HG03196 (cell line): ENCODE measurements at regions not wholly inside any gene's neighbourhood (a gene's known extent, or its start where the extent isn't known, plus 50 kb on each side); places are given as distances from the start of the nearest gene placed in this dataset.
"Not testable (repeated sequence)": the region's sequence is repeated elsewhere in the genome, so short reads cannot be mapped to it uniquely, and the experiment has no call there.

Experiments
- ATAC-seq: cut with Tn5 transposase; IDR thresholded peaks from one replicate; pipeline ENCODE4 v1.9.1; 2021; ENCODE audit not compliant: unreplicated experiment

DNA sequence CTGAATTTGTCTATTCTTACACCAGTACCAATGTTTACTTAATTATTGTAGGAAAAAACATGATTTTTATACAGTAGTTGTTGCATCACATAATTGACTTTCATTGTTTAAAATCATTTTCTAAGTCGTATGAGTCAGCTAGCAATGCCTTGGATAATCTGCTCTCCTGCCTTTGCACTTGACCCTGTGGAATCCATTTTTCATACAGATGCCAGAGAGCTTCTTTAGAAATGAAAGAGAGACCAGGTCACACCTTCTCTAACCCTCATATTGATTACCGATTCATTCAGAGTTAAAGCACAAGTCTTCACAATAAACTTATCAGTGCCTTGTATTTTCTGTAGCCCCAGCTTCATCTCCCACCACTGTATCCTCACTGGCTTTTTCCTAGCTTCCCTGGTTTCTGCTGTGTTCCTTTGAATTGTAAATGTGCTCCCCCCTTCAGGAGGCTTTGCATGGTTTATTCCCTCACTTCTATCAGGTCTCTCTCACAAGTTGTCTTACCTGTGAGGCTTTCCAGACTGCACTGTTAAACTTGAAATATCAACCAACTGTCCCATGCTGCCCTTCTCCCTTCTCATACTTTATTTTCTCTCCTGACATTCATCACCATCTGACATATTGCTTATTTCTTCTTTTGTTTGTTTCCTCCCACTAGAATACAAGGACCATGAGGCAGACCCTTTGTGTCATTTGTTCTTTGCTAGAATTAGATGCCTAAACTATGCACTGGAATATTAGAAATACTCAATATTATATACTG, 662.0 kb upstream of the GBE1 start:
- ATAC-seq = no peak

DNA sequence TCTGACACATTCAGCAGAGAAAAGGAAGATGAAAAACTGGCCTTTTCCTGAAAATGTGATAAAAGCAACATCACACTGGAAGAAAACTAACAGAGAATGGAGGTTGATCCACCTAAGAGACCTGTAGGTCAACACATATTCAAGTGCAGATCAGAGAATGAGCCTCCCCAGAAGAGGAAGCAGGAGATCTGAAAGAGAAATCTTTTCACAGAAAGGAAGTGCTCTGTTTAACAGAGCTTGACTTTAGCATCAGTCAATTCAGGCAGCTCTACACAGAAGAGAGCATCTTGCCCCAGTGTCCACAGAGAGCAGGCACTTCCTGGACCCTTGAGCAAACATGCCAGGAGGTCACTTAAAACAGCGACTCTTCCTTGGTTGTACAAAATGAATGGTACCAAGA, 655.4 kb upstream of the GBE1 start:
- no peak for ATAC-seq

DNA sequence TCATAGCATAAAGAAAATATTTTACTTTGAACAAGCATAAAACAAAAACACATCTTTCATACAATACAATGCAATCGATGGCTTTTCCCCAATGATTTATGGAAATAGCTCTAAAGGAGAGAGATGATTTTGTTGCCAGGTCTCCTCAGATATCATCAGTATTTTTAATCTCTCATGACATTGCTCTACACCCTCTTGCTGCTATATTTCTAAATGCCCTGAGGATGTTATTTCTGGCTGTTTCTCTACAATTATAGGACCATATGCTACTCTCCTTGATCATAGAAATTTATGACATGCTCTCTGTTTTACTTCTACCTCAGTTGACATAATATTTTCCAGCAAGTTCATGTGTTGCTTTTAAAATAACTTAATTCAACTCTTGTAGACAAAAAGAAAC, 654.9 kb upstream of the GBE1 start:
- no peak for ATAC-seq

DNA sequence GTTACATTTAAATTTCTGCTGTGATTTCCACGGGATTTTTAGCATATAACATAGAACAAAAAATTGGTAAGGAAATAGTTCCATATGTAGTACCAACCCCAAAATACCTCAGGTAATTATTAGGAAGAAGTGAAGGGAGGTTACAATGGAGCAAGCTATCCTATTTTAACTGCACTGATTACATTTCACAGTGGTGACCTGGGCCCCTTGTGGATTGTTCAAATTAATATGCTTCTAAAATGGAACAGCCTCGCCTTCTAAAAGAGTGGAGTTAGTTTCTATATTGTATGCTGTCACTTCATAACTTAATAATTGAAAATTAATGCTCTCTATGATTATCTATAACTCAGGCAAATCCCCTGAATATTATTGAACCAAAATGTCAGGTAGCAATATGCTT, 651.7 kb upstream of the GBE1 start:
- ATAC-seq = no peak

DNA sequence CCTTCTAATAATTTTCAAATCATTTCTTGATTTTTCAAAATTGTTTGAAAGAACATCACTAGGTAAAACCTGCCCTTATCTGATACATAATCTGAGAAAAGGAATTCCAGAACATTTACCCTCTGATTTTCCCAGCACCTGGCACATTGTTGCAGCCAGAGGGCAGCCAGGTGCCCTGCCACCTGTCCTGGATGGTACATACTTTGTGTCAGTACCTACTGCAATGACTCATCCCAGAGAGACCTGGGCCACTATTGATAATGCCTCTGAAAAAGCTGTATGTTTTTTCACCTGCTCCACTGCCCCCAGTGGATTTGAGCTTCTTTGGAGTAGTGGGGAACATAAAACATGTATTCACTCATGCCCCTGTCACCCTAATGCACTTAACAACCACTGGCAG, 648.9 kb upstream of the GBE1 start:
- ATAC-seq = no peak

DNA sequence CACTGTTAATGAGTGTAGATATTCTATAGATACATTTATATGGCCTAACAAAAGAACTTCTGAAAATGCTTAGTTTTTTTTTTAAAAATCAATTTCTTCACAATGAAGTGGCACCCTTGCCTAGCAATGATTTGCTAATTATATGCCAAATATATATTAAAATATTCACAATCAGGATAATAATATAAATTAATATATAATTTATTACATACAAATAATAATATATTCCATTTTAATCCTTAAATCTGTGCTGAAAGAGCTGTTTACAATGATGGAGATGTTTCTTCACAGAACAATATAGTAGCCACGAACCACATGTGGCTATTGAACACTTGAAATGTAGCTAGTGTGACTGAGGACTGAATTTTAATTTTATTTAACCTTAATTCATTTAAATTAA, 648.4 kb upstream of the GBE1 start:
- no peak for ATAC-seq

DNA sequence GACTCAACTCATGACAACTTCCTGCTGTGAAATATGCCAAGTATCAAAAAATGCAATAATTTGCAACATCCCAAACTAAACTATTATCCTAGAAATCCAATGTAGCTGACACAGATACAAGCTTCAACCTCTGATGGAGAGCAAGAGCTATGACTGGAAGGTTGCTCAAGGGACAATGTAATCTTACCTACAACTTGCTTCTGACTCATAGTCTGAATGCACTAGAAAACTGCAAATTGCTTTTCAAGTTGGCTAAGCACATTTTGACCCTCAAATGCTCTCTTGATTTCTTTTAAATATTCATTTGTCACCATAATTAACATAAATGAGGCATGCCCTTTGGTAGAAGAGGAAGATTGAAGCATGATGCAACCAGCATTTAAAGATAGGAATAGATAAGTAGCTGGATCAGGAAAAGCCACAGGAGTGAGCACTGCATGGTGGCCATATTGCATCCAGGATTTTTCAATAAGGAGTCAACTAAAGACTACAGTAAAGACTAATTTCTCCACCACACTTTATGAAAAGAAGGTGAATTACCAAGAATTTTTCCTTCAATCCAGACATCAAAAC, 630.8 kb upstream of the GBE1 start:
- ATAC-seq = no peak

DNA sequence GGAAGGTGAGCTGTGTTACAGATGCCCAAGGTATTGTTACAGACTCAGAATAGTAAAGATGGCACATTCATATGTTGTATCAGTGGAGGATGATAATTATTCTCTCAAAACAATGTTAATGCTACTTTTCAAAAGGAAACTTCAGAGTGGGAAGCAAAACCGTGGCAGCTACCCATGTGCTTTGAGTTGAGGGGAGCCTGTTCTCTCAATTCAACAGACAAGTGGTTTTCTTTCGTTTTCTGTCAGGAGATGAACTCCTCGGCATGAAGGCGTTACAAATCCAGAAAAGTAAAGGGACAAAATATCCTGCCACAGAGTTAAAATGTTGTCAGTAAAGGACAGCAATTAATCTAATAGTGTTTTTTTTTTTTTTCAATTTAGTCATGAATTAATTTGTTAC, 629.4 kb upstream of the GBE1 start:
- no peak for ATAC-seq

DNA sequence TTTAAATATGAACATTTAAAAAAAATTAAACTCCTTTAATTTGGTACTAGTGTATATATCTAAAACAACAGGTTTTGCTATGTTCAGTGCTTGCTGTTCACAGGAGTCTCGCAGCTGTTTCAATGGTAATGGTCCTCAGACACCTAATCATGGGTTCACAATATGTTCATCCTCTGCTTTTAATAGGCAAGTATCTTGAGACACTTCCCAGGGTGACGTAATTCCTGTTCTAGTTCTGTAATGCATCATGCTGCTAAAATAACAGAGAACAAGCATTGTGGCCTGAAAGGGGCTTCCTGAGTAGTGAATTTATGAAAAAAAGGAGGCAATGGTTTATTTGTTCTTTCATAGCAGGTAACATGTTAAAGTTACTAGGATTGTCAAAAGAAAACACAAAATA, 625.2 kb upstream of the GBE1 start:
- ATAC-seq = no peak

DNA sequence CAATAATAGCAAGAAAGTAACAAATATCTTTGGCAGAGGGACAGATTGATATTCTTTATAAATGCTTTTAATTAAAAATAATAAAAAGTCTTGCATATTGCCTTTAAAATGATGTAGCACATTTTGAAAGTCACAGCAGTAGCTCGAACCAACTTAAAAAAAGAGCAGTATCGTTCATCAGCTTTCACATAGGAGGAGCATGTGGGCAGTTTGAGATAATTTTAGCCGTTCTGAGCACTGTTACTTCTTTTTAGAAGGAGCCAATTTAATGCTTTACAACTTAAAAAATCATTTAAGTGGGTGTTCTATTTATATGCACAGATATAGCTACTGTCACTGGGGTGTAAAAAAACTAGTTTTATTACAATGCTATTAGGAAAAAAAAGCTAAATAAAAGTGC, 622.7 kb upstream of the GBE1 start:
- ATAC-seq = no peak

DNA sequence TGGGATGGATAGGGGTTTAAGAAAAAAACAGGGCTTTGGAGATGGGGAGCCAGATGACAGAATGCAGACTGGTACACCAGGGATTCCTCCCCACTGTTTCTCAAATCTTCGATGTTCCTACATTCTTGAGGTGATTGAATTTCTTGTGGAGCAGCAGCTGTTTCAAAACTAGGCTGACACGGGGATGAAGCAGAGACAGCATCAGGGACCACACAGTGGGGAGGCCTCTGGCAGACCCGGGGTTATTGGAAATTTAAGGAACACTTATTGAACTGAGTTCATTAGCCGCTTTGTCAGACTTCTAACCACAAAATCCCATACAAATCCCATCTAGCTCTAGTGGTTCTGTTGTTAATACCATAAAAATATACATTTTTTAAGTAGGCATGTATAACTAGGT, 621.4 kb upstream of the GBE1 start:
- no peak for ATAC-seq

DNA sequence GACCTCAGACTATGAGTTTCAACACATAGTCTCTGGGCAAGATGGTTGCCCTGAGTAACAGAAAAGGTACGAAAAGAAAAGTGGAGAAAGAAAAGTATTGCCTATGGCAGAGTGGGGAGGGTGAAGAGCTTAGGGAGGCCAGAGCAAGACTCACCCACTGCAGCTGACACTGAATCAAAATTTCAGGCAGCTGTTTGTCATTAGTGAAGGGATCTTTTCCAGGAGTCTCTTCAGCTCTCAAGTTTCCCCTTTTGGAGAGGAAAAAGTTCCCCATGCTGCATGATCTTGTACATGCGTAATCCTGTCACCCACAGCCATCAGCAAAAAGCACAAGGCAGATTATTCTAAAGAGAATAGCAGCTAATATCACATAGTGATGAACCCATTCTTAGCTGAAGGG, 616.9 kb upstream of the GBE1 start:
- no peak for ATAC-seq

DNA sequence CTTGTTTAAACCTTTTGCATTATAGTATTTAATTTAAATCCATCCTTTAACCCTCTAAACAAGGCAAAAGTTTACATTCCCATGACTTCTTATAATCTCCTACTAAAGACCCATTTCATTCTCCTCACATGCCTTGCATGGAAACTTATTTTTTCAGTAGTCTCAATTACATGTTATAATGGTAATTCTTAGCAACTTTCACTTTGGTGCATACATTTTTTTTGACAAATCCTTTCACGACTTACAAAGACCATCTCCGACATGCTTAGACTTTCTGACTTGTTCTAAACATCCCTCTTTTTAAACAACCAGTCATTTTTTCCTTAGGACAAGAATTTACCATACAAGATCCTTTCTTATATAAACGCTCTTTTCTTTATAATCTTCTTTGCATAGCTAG, 615.4 kb upstream of the GBE1 start:
- ATAC-seq = no peak

DNA sequence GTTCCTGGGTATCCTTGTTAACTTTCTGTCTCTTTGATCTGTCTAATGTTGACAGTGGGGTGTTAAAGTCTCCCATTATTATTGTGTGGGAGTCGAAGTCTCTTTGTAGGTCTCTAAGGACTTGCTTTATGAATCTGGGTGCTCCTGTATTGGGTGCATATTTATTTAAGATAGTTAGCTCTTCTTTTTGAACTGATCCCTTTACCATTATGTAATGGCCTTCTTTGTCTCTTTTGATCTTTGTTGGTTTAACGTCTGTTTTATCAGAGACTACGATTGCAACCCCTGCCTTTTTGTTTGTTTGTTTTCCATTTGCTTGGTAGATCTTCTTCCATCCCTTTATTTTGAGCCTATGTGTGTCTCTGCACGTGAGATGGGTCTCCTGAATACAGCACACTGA, 612.4 kb upstream of the GBE1 start:
- not testable (repeated sequence) for ATAC-seq

DNA sequence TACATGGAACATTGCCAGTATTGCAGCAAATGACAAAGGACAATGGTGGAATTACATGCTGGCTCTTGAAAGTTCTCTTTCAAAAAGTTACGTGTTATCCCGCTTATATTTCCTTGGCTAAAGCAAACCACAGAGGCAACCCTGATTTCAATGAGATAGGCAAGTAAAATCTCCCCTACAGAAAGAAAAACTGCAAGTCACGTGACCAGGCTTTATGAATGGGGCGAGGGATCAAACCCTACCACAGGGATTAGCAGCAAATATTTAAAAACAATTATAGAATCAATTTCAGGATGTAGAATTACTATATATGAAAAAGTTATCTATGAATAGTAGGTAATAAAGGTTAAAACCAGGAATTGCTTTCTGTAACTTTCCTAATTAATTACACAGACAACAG, 603.4 kb upstream of the GBE1 start:
- ATAC-seq = no peak

DNA sequence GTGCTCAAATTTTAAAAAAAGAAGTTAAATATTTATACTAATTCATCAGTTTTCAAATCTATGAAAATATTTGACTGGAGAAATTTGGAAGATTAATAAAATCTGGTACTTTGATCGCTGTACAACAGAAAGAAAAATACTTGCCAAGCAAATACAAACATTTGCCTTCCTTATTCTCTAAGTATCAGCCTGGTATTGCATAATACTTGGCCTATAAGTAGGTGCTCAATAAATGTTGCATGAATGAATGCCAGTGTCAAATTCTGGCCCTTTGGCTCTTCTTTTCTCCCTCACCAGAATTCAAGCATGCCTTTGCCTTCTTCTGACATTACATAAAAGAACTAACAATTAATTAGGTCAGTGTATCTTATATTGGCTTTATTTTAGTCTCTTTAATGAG, 601.7 kb upstream of the GBE1 start:
- ATAC-seq = no peak

DNA sequence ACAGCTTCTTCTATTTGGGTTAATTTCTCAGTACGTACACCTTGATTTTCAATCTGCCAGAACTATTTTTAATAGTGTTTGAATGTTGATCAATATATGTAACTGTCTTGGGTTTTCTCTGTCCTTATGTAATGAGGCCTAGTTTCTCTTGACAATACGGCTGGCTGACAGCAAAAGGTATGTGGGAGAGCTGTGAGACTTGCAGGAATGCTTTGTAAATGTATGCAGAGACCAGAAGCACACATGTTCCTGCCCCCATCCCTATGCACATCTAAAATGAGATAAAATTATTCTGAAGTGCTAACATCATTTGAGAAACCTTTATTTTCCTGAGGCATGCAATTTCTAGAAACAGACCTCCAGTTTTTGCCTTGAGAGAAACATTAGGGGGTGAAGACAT, 593.8 kb upstream of the GBE1 start:
- ATAC-seq = no peak

DNA sequence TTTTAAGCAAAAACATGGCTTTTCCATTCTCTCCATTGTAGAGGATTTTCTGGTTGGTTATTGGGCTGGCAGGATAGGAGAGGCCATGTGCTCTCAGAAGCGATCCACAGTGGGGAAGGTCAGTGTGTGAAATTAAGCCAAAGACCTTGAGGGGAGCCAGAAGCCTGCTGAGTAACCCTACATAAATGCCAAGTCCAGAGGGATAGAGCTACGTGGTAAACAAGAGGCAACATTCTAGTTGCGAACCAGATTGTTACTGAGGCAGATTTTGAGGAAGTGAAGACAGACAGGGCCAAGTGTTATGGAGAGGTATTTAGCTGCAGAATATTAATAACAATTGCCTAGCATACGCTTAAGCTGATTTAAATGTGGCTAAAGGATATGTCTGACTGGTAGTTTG, 592.8 kb upstream of the GBE1 start:
- ATAC-seq = no peak

DNA sequence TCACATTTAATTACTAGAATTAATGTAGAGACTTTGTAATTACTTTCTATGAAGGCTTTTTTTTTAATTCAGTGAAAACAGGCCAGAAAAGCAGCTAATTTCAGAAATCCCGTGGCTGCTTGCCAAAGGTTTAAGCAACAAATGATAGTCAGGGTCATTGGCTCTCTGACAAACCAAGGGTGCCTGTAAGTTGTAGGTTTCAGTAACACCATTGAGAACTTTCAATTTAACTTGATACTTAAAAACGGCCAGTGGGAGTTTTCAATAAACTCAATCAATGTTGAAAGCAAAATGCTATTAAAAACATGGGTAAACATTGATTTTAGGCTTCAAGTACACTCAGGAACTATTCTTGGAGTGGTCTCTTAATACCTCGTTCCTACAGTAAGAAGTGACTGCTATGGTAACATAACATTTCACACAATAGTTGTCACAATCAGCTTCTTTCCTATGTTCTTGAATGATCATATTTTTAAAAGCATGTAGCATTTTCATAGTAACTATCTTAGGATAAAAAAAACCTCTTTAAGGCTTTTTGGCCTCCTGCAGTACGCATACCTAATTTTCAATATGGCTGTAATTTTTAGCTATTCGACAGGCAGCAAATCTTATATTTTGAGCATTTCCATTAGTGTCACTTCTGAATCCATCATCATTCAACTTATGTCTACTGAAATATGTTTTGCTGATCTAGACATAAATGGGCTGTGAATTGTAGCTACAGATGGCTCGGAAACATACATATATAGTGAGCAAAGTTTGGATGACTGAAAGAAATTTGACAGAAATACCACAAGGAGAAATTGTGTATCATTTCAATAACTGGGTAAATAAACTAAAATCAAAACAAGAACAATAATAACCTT, 592.1 kb upstream of the GBE1 start:
- ATAC-seq = no peak

DNA sequence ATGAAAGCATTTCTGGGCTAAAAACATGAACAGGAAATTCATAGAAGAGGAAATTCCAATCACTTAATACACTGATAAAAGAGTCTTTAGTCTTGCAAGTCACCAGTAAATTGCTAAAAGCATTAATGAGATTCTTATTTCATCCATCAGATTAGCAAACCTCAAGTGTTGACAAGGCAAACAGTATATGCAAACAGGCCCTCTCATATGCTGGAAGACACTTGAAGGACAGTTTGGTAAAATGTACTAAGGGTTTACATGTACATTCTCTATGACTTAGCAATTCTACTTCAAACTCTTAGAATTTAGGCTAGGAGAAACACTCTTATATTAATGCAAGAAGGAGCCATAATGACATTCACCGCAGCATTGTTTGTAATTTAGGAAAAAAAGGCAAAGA, 586.1 kb upstream of the GBE1 start:
- no peak for ATAC-seq

DNA sequence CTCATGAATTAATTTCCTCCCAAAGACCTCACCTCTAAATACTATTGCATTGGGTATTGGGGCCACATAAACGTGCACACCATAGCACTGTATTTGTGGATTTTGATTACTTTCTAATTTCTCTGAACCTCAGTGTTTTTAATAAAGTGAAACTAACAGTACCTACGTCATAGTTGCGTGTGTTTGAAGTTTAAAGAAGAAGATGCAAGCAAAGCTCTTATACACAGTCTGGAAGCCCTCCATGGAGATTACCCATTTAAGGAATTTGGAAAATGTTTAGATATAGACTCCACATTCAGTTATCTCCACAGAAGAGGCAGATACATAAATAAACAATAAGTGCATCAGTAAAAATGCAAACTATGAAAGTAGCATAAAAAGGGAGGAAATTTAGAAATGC, 581.1 kb upstream of the GBE1 start:
- ATAC-seq = no peak

DNA sequence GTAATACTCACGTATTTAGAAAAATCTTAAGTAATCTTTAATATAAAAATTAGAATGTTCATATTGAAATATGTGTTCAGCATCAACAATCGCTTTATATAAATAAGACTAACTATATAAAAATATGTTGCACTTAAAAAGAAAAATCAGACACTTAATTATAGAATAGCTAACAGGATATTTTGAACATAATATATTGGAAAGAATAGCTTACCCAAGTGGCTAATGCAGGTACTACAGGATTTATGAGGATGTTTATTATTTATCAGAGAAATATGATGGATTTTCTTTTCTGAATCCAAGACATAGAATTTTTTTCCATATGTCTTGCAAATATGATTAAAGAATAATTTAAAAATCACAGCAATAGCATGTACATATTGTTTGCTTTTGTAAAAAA, 567.9 kb upstream of the GBE1 start:
- no peak for ATAC-seq
